ENCODE measurements at regions not wholly inside any gene's neighbourhood (a gene's known extent, or its start where the extent isn't known, plus 50 kb on each side); places are given as distances from the start of the nearest gene placed in this dataset.
"Not testable (repeated sequence)": the region's sequence is repeated elsewhere in the genome, so short reads cannot be mapped to it uniquely, and the experiment has no call there.

DNA sequence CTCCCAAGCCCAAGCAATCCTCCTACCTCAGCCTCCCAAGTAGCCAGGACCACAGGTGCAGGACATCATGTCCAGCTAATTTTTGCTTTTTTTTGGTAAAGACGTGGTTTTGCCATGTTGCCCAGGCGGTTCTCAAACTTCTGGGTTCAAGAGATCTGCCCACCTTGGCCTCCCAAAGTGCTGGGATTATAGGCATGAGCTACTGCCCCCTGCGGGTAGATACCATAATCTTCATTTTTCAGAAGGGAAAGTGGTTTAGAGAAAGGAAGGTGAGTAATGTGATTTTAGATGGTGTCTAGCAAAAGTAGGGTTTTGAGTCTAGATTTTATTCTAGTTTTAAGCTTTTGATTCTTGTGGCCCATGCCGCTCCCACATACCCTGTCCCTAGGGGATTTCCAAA, 205.3 kb upstream of the CLNK start:
- DNase-seq: no peak

DNA sequence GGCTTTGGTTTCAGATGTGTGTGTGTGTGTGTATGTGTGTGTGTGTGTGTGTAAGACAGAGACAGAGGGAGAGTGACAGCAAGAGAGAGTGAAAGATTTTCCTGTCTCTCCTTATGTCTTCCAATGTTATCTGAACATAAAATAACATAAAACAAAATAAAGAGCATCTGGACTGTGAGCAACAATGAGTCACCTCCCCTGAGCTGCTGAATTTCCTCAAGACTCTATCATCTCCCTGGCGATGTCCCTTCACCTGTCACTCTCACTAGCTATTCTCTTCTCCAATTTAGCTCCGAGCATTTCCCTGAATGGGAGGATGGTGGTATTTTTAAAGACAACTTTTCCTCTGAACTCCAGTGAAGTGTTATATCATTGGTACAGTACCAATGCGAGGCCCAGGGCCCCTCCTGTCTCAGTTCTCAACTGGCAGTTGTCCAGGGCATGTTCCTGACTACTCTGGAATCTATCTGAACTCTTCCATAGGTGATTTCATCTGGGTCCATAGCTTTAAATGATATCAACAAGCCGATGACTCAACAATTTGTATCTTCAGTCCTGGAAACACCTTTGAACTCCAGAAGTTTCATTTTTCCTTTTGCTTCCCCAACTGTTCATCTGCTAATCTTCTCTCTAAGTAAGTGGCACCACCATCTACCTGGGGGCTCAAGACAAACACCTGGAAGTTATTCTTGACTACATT, 195.0 kb upstream of the CLNK start:
- no peak for DNase-seq

DNA sequence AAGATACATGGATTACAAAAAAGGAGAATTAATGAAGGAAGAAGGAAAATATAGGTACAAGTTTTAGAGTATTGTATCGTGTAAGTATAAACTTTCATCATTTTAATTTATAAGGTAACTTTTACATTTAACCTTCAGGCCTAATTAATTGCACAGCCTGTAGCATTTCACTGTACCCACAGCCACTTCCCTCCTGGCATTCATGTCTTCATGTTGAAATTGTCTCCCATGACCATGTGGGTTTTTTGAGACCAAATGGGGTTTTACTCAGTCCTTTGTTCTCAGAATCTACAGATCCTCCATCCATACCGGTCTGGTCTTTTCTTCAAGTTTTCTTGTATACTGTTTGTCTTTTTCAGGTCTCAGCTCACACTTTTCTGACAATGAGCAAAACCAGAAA, 194.3 kb upstream of the CLNK start:
- DNase-seq: no peak

GRCh38 chr4:10877076-10877475, 192.5 kb upstream of the CLNK start:
- DNase-seq: no peak

DNA sequence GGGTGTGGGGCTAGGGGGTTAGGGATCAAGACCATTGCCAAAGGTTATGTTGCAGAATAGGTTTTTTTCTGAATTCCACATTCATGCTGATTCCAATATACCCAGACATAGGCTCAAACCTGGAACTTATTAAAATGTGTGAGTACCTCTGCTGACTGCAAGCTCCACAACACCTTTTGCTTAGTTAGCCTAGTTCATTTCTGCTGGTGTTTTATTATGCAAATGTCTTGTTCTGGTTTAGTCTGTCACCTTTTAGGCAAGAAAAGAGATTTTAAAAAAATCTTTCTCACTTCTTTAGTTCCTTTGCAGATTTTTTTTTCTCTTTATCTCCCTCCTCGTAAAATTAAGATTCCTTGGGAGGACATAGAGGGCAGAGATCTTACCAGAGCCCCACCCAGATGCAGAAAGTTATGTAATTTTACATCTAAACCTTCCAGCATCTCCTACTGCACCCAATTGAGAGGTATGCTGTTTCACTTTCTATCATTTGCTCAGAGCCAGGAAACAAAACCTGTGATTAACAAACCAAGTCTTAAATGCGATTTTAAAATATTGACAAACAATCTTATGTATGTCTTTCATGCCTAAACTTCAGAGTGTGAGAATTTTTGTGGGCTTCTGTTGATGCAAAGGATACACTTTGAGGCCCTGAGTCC, 190.7 kb upstream of the CLNK start:
- DNase-seq: no peak

DNA sequence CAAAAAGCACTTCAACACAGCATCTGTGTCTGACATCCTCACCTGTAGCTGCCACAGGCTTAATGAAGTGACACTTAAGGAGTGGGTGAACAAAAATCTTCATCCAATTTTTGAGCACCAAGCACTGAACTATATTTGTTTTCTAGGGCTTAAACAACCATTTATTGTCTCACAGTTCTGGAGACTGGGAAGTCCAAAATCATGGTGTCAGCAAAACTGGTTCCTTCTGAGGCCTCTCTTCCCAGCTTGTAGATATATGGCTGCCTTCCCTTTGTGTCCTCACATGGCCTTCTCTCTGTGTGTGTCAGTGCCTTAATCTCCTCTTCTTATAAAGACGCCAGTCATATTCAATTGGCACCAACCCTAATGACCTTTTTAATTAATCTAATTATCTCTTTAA, 189.2 kb upstream of the CLNK start:
- DNase-seq: no peak

GRCh38 chr4:10872833-10873517, 188.4 kb upstream of the CLNK start:
- DNase-seq: no peak

- DNase-seq: no peak
Observed at GRCh38 chr4:10866666-10867065, 182.1 kb upstream of the CLNK start.

GRCh38 chr4:10861036-10861435, 176.5 kb upstream of the CLNK start:
- DNase-seq: no peak

DNA sequence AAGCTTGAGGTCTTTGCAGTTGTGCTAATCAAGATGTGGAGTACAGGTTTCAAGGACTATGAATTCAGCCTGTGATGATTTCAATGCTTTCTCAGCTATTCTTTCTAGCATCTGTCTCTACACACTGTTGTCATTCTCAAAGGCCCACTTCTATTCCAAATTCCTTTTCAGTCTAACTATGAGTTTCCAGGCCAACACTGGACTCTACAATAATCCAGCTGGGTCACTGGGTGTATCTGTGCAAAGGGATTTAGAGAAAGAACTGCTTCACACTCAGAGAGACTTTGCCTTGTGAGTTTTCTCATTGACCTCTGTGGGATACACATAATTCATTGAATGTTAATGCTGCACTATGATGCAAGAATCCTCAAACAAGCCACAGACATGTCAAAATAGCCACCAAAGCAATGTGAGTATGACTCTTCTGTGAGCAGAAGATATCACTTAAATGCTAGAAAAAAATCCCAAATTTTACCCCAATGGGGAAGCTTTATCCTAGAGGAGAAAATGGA, 171.8 kb upstream of the CLNK start:
- DNase-seq: no peak

- no peak for DNase-seq
Observed at GRCh38 chr4:10853196-10853595, 168.6 kb upstream of the CLNK start.

DNA sequence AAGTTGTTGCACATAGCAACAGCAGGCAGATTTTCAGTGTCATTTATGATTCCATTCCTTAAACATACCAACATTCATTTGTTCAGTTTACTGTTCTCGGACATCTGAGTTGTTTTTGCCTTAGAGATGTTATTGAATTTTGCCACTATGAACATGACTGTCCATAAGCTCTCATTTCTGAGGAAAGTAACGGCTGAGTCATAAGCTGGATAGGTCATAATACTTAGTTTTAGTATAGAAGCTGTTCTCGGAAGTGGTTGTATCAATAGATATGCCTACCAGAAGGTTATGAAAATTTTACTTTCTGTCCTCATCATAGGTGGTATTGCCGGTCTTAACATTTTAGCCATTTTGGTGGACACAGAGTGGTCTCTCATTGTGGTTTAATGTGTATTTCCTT, 157.1 kb upstream of the CLNK start:
- no peak for DNase-seq

DNA sequence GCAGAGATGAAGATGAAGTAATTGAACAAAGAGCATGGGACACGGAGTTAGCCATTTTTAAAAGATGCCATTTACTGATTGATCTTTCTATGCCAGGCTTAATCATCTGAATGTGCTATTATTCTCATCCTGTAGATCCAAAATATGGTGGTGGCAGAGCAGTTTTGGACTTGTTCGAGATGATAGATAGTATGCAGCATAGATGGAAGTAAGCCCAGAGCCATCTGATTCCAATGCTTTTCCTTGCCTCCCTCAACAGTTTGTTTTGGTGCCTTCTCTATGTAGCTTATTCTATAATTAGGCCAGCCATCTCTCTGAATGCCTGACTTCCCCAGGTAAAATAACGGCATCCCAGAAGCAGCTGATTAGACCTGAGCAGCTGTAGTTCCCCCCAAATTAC, 152.6 kb upstream of the CLNK start:
- no peak for DNase-seq

DNA sequence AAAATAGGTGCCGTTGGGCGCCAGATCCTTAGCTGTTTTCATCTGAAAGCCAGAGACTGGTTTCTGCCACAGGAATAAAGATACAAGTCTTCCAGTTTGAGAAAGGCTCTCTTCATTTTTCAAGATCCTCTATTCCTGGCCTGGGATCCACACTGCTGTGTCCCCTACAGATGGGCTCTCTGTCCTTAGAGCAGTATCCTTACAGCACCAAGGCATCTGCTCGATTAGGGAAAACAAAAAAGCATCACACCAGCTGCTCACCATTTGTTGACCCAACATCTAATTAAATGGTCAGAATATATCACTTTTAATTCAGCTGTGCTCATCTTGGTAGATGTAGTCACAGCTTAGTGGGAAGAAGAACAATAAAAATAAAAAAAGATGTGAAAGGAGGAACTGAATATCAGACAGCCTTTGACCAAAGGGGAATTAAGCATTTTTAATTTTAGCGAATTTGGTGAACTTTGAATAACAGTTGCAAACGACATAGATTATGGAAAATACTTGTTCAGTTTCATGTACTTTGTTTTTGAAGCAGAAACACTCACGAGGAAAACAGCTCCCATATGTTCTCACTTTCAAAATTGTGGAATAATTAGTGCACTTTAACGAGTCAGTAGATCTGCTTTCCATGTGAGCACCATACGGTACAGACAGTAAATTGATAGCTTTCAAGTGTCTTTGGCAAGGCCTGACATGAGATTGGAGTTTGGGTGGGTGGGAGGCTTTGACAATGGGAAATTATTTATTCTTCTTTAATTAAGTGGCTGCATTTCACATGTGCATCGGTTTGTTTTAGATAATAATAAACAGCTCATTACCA, 148.4 kb upstream of the CLNK start:
- no peak for DNase-seq

- DNase-seq: no peak
Observed at GRCh38 chr4:10831727-10832408, 147.3 kb upstream of the CLNK start.

GRCh38 chr4:10828918-10829538, 144.5 kb upstream of the CLNK start:
- not testable (repeated sequence) for DNase-seq

GRCh38 chr4:10821826-10822225, 137.3 kb upstream of the CLNK start:
- DNase-seq: no peak

DNA sequence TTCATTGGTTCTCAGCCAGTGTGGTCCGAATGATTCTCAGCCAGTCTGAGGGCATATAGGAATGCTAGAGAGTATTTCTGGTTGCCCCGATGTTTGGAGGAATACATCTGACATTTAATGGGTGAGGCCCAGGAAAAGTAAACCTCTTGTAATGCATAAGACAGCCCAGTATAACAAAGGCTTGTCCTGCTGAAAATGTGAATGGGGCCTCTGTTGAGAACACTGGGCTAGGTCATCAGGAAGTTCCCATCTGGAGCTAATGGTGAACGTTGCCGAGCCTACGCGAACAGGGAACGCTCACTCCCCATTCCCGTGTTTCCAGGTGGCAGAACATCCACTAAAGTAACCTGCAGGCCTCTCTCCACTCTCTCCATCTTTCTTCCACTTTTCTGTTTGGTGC, 132.0 kb upstream of the CLNK start:
- no peak for DNase-seq

GRCh38 chr4:10811991-10812390, 127.4 kb upstream of the CLNK start:
- DNase-seq: no peak

GRCh38 chr4:10810411-10810810, 125.8 kb upstream of the CLNK start:
- no peak for DNase-seq

GRCh38 chr4:10809905-10810304, 125.3 kb upstream of the CLNK start:
- DNase-seq: no peak

DNA sequence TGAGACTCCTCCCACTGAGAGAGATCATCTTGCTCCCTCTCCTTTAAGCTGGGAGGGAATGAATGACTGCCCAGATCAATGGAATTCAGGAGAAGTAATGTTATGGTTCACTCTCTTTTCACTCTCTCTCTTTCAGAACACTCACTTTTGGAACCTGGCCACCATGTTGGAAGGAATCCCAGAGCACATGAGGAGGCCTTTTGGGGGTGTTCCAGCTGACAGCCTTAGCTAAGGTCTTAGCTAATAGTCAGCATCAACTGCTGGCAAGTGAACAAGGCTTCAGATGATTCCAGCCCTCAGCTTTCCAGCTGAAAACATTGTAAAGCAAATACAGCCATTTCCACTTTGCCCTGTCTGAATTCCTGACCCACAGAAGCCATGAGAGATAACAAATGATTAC, 124.0 kb upstream of the CLNK start:
- peak; percentile 21 for DNase-seq

Measured in T1000 (cell line).